Esophagus muscularis mucosa (tissue), 3 donors: ENCODE measurements at regions not wholly inside any gene's neighbourhood (a gene's known extent, or its start where the extent isn't known, plus 50 kb on each side); places are given as distances from the start of the nearest gene placed in this dataset.

Experiments
- CTCF ChIP-seq, 3 experiments: fragments of 200-600 bp in 2 of 3; fragments of 450-650 bp in 1 of 3; sonication (generic) in 2 of 3; IDR thresholded peaks; one replicate each; pipeline ENCODE4 v1.5.1; 2017 to 2019; ENCODE audit warnings: antibody characterized with exemption in 3 of 3, mild to moderate bottlenecking in 2 of 3, moderate library complexity in 1 of 3
- POLR2A ChIP-seq: fragments of 450-650 bp; IDR thresholded peaks from one replicate; pipeline ENCODE4 v1.6.1; 2017; ENCODE audit warnings: antibody characterized with exemption, moderate library complexity, mild to moderate bottlenecking, low read depth
- POLR2AphosphoS5 ChIP-seq, 2 donors: sonication (generic); formaldehyde crosslinking; IDR thresholded peaks; one replicate each; pipeline ENCODE4 v1.6.1; 2017; ENCODE audit warnings: antibody characterized with exemption in 2 of 2

- TF ChIP-seq POLR2AphosphoS5 (IDR thresholded peaks at IDR 0.05) (no peak), CTCF (IDR thresholded peaks at IDR 0.05) (no peak), POLR2A (no peak)
Measured at GRCh38 chr5:39495227-39495626, 70.4 kb upstream of the DAB2 start.
